ENCODE measurements at regions not wholly inside any gene's neighbourhood (a gene's known extent, or its start where the extent isn't known, plus 50 kb on each side); places are given as distances from the start of the nearest gene placed in this dataset.

GRCh38 chr6:138666636-138667035, 106.9 kb upstream of the CCDC28A start:
- TF ChIP-seq, protein P1, sequence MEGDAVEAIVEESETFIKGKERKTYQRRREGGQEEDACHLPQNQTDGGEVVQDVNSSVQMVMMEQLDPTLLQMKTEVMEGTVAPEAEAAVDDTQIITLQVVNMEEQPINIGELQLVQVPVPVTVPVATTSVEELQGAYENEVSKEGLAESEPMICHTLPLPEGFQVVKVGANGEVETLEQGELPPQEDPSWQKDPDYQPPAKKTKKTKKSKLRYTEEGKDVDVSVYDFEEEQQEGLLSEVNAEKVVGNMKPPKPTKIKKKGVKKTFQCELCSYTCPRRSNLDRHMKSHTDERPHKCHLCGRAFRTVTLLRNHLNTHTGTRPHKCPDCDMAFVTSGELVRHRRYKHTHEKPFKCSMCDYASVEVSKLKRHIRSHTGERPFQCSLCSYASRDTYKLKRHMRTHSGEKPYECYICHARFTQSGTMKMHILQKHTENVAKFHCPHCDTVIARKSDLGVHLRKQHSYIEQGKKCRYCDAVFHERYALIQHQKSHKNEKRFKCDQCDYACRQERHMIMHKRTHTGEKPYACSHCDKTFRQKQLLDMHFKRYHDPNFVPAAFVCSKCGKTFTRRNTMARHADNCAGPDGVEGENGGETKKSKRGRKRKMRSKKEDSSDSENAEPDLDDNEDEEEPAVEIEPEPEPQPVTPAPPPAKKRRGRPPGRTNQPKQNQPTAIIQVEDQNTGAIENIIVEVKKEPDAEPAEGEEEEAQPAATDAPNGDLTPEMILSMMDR (conservative IDR thresholded peaks at IDR 0.05; ENCODE audit: low read length) = no peak
- TF ChIP-seq EZH2phosphoT487 (IDR thresholded peaks at IDR 0.05; ENCODE audit: borderline replicate concordance) = no peak

Data from Loucy (cell line).